CD4-positive, alpha-beta T cell treated with Interleukin-15 for 1 hour (primary cell): ENCODE measurements at regions not wholly inside any gene's neighbourhood (a gene's known extent, or its start where the extent isn't known, plus 50 kb on each side); places are given as distances from the start of the nearest gene placed in this dataset.
A peak's percentile ranks its signal among the peaks of the same experiment; 100 is the strongest.
"Not testable (repeated sequence)": the region's sequence is repeated elsewhere in the genome, so short reads cannot be mapped to it uniquely, and the experiment has no call there.

Source experiments
- DNase-seq: peaks from one replicate; pipeline ENCODE4 v3.0.0-alpha.2; 2020

DNA sequence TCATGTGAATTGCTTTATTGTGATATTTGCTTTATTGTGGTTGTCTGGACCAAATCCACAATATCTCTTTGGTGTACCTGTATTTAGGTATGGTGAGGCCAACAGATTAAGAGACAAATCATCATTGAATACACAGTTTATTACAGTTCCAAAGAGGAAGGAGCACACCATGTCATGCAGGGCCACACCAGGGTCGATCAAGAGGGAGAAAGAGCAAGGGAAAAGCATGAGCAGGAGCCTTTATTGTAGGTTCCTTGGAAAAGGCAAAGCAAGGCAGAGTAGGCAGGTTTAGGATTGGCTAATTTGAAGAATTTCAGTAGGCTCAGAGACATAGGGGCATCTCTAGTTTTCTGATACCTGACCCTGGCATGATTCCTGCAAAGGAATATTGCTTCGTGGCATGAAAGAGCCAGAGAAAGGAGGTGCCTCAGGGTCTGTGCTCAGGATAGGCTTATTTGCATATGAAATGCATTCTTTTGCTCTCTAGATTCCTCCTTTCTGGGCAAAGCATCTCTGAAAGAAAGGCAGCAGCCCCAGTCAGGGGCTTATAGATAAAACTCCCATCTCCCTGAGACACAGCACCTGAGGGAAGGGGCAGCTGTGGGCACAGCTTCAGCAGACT is 214.2 kb upstream of the ERBB4 start:
- DNase-seq, result no peak

DNA sequence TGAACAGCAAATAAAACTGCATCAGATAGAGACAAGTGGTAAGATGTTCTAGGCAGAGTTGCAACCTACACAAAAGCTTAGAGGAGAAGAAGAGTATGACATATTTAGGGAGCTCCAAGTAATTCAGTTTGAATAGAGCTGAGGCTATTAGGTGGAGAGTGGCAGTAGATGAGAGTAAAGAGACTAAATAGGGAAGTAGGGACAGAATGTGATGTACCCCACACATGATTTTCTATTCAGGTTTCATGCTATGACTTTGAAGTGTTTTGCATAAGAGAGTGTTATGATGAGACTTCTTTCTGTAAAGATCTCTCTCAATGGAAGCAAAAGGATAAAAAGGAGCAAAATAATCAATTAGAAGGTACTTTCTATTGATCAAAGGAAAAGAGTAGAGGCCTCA is 206.8 kb upstream of the ERBB4 start:
- DNase-seq, result no peak

DNA sequence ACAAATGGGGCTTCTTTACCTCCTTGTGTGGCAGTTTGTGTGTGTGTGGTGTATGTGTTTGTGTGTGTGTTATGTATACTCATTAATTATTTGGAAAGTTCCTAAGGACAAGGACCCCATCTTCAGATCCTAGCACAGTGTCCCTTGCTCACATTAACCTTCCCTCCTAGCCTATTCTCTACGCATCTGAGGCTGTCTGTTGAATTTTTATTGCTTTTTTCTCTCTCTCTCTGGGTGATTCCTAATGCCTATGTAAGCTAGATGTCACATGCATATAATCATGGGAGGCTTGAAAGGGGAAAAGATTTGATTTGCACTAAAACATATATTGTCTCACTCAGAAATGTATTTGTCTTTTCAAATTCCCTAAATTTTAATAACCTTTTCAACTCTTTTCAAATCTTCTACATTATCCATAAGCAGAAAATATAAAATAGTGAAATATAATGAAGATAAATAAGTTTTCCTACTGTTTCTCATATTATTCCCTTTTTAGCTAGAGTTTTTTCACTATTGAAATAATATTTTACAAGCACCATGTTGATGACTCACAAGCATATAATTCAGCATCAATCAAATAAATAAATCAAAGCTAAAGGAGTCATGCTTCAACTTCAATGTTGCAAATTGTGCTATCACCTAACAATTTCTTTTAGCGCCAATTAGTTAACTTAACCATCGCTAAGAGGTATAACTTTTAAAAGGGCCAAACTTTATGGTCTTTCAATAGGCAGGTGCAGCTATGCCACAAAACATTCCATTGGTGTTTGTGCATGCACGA is 199.0 kb upstream of the ERBB4 start:
- no peak for DNase-seq

DNA sequence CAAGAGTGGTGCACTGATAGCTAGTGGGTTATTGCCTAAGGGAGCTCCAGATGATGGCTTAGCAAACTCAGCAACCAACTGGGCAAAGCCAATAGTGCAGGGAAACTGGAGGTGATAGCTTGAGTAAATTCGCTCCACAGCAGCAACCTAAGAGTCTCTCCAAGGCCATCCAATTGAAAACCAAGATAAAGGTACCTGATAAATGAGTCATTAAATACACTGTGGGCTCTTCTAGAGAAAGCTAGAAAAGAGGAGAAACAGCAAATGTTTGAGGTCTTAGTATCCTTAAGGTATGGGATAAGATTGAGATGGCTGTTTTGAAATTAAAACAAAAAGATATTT is 197.8 kb upstream of the ERBB4 start:
- no peak for DNase-seq

DNA sequence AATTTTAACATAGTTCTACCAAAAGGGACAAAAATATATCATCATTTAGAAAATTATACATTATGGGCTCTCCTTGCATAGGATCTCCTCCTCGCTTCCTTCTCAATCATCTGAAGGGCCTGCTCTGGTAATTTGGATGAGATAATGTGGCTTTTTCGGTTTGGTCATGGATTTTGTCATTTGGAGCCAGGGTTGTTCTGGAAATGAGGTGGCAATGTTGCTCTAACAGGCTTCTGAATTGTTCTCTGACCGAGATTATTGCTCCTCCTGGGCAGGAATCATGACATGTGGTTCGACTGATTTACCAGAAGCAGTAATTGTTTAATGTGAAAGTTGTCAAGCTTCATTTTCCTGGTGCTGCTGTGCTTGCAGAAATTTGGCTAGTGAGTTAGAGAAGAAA is 194.7 kb upstream of the ERBB4 start:
- no peak for DNase-seq

DNA sequence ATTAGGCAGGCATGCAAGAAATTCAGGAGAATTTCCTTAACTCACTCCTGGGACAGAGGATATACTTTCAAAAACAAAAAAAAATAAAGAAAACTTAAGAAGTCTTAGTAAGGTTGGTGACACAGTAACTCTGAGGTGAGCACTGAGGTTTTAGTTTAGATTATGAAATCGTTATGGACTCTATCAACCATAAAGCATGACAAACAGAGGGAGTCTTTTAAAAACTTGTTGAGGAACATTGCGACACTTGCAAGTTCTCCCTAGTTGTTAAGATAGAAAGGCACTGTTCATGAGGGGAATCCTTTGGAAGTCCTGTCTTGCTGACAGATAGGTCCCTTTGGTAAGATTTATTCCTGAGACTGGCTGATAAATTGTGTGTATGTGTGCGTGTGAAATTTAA is 194.3 kb upstream of the ERBB4 start:
- DNase-seq, result no peak

DNA sequence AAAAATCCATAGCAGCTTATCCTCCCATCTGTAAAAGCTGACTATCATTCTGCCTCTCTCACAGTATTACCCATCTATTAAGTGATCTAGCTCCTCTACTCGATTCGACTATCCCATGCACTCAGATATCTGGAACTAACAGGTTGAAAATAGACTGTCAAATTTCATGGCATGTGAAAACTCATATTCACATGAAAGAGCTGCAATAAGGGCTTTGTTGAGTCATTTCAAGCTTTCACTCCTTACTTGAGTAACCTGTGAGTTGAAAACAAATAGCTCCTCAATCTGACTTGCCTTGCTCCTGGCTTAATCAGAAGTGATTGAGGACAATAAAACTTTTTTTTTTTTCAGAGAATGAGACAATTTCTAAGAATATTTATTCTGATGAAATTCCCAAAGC is 192.4 kb upstream of the ERBB4 start:
- DNase-seq, result no peak

DNA sequence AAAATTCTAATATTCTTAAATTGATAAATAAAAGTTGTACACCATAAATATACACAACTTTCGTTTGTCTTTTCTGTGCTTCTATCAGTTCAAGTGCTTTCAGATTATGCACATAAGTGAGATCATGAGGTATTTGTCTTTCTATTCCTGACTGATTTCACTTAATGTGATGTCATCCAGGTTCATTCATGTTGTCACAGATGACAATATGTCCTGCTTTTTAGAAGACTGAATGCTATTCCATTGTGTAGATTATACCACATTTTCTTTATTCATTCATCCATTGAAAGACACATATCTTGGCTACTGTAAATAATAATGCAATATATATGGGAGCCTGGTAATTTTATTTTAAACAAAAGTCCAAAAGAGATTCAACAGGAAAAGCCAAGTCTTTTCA is 190.1 kb upstream of the ERBB4 start:
- DNase-seq, result no peak

DNA sequence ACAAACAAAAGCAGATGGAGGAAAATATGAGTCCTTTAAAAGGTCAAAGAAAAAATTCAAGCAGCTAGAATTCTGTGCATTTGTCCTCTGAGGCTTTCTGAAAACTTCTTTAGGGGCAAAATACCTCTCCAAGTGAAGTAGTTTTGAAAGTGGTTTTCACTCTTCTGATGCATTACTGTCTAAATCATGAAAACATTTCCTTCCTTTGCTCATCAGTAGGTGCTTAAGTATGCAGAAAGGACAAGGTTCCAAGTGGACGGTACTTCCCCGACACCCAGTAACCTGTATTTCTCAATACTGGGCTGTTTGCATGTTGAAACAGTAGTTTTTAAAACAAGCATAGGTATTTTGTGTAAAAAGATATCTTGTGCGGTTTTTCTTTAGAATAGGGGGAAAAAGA is 189.1 kb upstream of the ERBB4 start:
- no peak for DNase-seq

DNA sequence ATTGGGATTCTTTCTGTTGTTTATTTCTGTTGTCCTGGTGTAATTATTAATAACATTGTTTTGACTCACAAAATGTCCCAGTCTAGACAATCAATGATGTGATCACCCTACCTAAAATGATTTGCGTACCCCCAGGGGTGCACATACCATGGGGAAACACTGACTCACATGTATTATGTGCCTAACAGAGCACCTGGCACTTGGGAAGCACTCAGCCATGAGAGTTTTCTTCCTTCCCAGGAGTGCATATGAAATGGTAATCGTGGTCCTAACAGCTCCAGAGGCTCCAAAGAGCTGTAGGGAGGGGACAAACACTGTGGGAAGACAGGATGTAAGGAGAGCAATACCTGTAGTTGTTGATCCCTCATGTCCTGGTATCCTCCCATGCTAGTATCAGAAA is 187.8 kb upstream of the ERBB4 start:
- DNase-seq, result no peak

DNA sequence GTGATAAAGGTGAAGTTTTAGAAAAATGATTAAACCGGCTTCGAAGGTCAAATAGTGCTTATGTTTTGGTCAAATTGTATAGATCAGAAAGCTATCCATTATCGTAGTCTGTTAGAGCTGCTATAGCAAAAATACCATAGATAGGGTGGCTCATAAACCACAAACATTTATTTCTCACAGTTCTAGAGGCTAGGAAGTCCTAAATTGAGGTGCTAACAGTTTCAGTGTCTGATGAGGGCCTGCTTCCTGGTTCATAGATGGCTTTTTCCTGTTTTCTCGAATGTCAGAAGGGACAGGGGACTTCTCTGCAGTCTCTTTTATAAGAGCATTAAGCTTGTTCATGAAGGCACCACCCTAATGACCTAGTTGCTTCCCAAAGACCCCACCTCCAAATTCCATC is 186.6 kb upstream of the ERBB4 start:
- DNase-seq, result no peak

DNA sequence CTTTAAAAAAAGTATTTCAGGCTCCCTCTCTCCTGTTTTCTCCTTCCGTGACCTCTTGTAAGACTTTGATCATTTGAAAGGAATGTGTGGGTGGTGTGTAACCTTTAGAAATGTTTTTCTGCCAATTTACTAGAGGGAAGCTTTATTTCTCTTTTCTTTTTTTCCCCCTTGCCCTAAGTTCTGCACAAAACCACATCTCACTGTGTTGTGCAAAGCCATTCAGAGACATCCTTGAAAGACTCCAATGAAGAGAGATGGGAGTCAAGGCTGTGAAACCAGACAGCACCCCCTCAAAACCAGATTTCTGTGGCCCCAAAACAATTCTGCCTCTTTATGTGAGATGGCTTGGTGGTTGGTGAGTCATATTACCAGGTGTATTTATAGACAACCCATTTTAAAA is 184.6 kb upstream of the ERBB4 start:
- DNase-seq, result no peak

DNA sequence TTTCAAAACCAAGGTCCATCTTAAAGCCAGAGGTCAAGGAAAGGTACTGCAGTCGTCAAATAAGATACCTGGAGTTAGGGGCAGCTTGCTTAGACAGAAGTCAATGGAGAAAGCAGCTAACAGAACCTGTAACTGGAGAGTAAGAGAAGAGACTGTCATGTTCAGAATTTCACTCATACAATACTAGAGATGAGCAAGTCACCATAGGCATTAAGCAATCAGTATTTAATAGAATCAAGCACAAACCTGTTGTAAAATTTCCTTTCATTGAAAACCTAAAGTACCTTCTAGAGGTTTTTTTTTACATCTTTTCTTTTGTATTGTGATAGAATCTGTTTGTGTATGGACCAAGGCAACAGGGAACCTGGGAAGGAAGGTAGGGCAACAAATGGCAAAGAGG is 183.4 kb upstream of the ERBB4 start:
- no peak for DNase-seq

DNA sequence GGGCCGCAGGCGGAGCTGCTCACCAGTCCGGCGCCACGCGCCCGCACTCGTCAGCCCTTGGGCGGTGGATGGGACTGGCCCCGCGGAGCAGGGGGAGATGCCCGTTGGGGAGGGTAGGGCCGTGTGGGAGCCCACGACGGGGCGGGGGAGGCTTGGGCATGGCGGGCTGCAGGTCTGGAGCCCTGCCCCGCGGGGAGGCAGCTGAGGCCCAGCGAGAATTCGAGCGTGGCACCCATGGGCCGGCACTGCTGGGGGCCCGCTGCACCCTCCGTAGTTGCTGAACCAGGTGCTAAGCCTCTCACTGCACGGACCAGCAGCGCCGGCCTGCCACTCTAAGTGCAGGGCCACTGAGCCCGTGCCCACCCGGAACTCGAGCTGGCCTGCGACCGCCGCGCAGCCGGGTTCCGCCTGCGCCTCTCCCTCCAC is 182.4 kb upstream of the ERBB4 start:
- DNase-seq, result no peak

DNA sequence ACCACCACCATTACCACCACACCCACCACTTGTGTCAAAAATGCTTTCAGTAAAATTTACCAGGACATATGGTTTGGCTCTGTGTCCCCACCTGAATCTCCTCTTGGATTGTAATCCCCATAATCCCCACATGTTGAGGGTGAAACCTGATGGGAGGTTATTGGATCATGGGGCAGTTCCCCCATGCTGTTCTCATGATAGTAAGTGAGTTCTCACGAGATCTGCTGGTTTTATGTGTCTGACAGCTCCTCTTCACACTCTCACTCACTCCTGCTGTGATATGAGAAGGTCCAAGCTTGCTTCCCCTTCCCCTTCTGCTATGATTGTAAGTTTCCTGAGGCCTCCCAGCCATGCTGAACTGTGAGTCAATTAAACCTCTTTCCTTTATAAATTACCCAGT is 176.8 kb upstream of the ERBB4 start:
- DNase-seq, result not testable (repeated sequence)

DNA sequence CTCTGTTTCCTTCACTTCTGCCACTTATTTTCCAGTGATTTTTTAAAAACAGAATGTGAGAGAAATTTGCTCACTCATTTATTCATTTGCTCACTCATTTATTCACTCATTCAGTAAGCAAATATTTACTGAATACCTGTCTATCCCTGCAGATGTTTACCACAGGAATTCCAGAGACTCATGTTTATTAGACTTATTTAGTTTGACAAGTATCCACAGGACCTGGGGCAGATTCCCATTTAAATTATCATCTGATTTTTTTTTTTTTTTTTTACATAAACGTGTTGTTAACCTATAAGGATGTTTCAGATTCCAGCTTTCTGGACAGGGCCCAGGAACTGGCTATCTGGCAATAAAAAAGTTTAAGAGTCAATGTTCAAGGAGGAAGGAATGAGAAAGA is 175.1 kb upstream of the ERBB4 start:
- no peak for DNase-seq

DNA sequence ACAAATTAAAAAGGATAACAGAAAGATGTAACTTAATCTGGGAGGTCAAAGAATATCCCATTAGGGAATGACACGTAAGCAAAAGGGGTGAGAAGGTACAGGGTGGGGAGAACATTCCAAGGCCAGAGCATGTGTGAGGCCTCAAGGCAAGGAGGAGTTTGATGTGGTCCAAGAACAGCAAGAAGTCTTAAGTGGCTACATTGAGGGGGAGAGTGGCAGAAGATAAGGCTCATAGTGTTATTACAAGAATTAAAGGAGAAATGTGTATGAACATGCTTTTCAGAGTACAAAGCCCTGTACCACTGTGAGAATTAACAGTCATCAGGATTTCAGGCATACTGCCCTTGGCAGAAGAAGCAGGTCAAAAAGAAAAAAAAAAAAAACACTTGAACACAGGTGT is 174.4 kb upstream of the ERBB4 start:
- no peak for DNase-seq

DNA sequence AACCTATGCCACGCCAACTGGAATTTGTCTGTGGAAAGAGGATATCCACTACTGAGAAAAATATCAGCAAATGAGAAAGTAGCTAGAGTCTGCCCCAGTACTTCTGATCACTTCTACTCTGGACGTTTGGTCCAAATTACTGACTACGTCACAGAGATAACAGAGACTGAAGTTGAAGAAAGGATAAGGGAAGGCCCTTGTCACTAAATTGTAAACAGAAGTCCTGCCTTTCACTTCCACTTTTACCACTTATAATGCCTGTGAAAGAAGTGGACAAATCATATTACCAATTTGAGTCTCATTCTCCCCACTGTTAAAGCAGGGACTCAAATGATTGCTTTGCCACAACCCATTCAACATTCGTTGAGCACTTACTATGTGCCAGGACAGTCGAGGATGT is 173.9 kb upstream of the ERBB4 start:
- no peak for DNase-seq

DNA sequence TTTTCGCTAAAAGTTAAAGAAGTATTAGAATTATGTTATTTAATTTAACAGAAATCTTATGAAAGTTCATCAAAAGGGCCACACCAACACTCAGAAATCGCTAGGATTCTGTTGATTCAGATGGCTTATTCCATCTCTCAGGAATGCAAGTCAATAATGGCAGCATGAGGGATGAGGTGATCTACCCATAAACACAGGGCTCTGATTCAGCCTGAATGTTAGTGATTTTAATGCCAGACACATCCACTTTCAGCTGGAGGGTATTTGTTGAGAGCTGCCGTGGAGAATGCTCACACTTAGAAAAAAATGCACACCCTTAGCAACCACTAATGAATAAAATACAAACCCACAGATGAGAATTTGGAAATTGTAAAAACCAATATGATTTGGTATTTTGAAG is 173.3 kb upstream of the ERBB4 start:
- DNase-seq, result no peak

DNA sequence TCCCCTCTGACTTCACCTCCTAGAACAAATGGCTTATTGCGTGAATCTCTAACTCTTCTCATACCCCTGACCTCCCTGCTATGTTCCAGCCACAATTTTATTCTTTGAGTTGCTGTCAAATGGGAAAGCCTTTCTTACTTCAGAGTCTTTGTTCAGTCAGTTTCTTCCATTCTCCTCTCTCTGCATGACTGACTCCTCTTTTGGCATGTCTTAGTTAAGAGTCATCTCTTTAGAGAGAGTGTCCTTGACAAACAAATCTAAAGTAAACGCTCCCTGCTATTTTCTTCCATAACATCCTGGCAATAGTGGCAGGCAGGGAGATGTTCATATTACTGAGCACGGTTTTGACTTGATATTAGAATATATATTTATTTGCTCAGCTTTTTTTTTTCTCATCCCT is 170.7 kb upstream of the ERBB4 start:
- DNase-seq, result no peak

DNA sequence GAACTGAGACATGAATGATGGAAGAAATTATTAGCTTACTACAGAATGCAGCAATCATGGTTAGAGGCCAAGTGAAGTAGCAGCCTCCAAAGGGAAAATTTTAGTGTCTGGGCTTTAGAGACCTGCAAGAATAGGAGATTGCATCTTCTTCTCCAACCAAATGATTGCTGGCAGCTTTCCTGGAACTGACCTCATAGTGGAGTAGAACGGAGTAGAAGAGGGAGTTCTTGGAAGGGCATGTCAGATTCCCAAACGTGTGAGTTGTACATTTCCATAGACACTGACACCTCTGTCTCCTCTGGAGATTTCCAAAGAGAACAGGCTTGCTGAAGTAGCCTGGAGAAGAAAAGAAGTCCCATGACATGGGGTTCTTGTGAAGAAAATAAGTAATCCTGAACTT is 169.8 kb upstream of the ERBB4 start:
- no peak for DNase-seq

DNA sequence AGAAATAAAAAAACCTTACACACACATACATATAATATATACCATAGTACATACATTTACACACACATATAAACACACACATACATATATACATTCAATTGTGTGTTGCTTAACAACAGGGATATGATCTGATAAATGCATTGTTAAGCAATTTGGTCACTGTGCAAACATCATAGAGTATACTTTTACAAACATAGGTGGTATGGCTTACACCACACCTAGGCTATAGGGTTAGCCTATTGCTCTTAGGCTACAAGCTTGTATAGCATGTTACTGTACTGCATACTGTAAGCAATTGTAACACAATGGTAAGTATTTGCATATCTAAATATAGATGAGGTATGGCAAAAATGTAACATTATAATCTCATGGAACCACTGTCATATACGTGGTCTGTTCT is 156.8 kb upstream of the ERBB4 start:
- DNase-seq, result no peak

DNA sequence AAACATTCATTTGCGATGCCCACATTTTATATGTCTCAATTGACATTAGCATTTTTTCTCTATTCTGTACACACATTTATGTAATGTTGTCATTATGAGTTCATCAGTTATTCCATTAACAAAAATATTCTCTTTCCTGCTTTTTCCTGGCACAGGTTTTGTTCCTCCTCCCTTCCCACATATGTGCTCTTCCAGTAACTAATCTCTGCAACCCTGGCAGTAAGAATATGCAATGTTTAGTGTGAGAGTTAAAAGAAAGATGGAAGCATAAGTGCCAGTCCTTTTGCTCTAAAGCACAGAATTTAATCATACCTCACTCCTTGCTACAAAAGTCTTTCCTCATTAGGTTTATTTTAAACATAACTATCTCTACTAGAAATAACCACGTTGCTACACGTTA is 155.8 kb upstream of the ERBB4 start:
- DNase-seq, result no peak

DNA sequence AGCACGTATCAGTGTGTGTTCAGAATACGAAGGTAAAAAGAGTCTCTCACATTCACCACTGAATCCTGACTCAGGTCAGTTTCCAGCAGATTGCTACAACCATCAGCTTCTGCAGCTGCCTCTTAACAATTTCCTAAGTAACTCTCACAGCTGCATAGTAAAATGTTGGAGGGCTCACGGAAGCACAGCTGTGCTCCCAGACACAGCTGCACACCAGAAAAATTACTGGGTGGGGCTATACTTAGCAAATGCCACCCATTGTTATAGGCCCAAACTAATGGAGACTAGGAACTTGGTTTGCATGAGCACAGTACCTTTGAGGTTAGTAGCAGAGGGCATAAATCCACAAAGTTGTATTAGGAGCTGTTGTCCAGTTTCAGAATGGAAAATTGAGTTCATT is 153.9 kb upstream of the ERBB4 start:
- DNase-seq, result no peak

DNA sequence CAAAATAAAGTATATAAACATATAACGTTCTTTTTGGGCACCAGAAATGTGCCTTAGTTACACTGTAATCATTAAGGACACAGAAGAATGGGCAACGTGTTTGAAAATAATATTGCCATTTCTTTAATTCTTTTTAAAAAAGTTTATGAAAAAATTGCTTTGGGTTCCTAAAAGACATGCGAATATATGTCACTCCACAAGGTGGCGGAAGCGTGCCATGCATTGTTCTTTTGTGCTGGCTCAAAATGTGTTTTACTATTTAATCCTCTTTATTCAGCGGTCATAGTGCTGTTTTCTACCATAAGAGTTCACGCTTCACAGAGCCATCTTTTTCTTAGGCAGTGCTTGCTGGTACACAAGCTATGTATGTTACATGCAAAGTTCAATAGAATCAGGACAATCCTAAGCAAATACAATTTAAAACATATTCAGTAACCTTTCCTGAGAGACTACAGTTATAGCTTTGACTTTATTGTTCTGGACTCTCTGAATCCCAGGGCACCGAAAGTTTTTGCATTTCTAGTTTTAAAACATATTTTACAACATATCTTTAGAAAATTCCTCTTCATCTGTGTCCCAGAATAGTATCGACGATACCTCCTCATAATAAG is 147.8 kb upstream of the ERBB4 start:
- DNase-seq, result peak; percentile 38
